Natural killer cell (primary cell): ENCODE measurements at regions not wholly inside any gene's neighbourhood (a gene's known extent, or its start where the extent isn't known, plus 50 kb on each side); places are given as distances from the start of the nearest gene placed in this dataset.

Source experiments
- ATAC-seq, 3 donors: fragments of 150-1000 bp in 2 of 3; fragments of 200-7000 bp in 1 of 3; cut with Tn5 transposase; 1 replicate in 1 of 3; 2 replicates in 2 of 3; pipeline ENCODE4 v1.10.0; 2021; ENCODE audit warnings: mild to moderate bottlenecking in 2 of 3, moderate library complexity in 2 of 3
- DNase-seq, 2 donors: peaks; one replicate each; pipeline versions ENCODE4 v3.0.0 to v3.0.0-alpha.2; 2013 to 2021; ENCODE audit warnings: mixed read lengths in 1 of 2
- H3K27ac ChIP-seq: one replicate; pipeline ENCODE4 v1.5.1; 2013; ENCODE audit warnings: mild to moderate bottlenecking, low read length
- H3K27me3 ChIP-seq: one replicate; pipeline ENCODE4 v1.6.1; 2013; ENCODE audit warnings: low read length; ENCODE audit not compliant: control insufficient read depth, insufficient read depth
- H3K36me3 ChIP-seq: one replicate; pipeline ENCODE4 v1.6.1; 2013; ENCODE audit warnings: low read length; ENCODE audit not compliant: control insufficient read depth, insufficient read depth
- H3K4me1 ChIP-seq: one replicate; pipeline ENCODE4 v1.6.1; 2013; ENCODE audit warnings: low read length; ENCODE audit not compliant: control insufficient read depth, insufficient read depth
- H3K4me3 ChIP-seq: one replicate; pipeline ENCODE4 v1.5.1; 2013; ENCODE audit warnings: low read length
- H3K9me3 ChIP-seq: one replicate; pipeline ENCODE4 v1.6.1; 2013; ENCODE audit warnings: low read length; ENCODE audit not compliant: control insufficient read depth, insufficient read depth
- H3K27ac Mint-ChIP-seq, 2 donors: one replicate each; pipeline ENCODE4 v1.8.0; 2022; ENCODE audit warnings: mild to moderate bottlenecking in 2 of 2, mixed read lengths in 2 of 2, moderate library complexity in 1 of 2
- H3K27me3 Mint-ChIP-seq, 2 donors: one replicate each; pipeline ENCODE4 v1.8.0; 2022; ENCODE audit warnings: low read depth in 2 of 2, mixed read lengths in 2 of 2
- H3K36me3 Mint-ChIP-seq: one replicate; pipeline ENCODE4 v1.8.0; 2022; ENCODE audit warnings: mixed read lengths
- H3K4me1 Mint-ChIP-seq, 2 donors: one replicate each; pipeline ENCODE4 v1.8.0; 2022; ENCODE audit warnings: mixed read lengths in 2 of 2
- H3K4me3 Mint-ChIP-seq: one replicate; pipeline ENCODE4 v1.8.0; 2022; ENCODE audit warnings: mild to moderate bottlenecking, moderate library complexity, mixed read lengths
- H3K9me3 Mint-ChIP-seq, 2 donors: one replicate each; pipeline ENCODE4 v1.8.0; 2022; ENCODE audit warnings: mixed read lengths in 2 of 2
- CTCF ChIP-seq: fragments of 200-600 bp; IDR thresholded peaks from one replicate; pipeline ENCODE4 v1.8.0; 2022; ENCODE audit warnings: antibody characterized with exemption
- WGBS: methylation state at CpG from one replicate; pipeline ENCODE4 v1.1.7; 2013; ENCODE audit warnings: missing lambda C conversion rate; ENCODE audit not compliant: insufficient coverage; 5-methylcytosine and 5-hydroxymethylcytosine counted together
- intact Hi-C: fragments of 100-400 bp; cut with micrococcal nuclease; formaldehyde crosslinking; loops from one replicate; pipeline ENCODE4 v1.14.2; 2022

- Mint-ChIP-seq H3K27ac (no peak overlapping the region), H3K36me3 (no peaks in the 10 kb centered on the region), H3K4me3 (no peak overlapping the region), H3K27me3 (no peaks in the 10 kb centered on the region), H3K4me1 (no peaks in the 10 kb centered on the region), H3K9me3 (peaks cover 19 to 32% of the 10 kb centered on the region in 2 donors)
- no peaks in the 10 kb centered on the region for H3K36me3 ChIP-seq
- intact Hi-C loops: no loop called here
- H3K4me1 ChIP-seq: no peaks in the 10 kb centered on the region
- ATAC-seq (no peak), DNase-seq (no peak)
- H3K4me3 ChIP-seq: no peak overlapping the region
- H3K27ac ChIP-seq: no peak overlapping the region
- no peak for TF ChIP-seq CTCF
- H3K27me3 ChIP-seq: no peaks in the 10 kb centered on the region
- H3K9me3 ChIP-seq: peaks cover 7% of the 10 kb centered on the region
- WGBS: 84% methylated on average over 2 of the region's 2 CpGs
Measured at GRCh38 chr2:163518762-163519161, 217.0 kb downstream of the FIGN start.

- H3K36me3 ChIP-seq: no peaks in the 10 kb centered on the region
- Mint-ChIP-seq H3K4me3 (no peak overlapping the region), H3K27me3 (no peaks in the 10 kb centered on the region), H3K9me3 (peaks cover 16 to 19% of the 10 kb centered on the region in 2 donors), H3K4me1 (no peaks in the 10 kb centered on the region), H3K27ac (no peak overlapping the region), H3K36me3 (no peaks in the 10 kb centered on the region)
- H3K27me3 ChIP-seq: no peaks in the 10 kb centered on the region
- H3K4me3 ChIP-seq: no peak overlapping the region
- no peak for DNase-seq
- H3K4me1 ChIP-seq: no peaks in the 10 kb centered on the region
- ATAC-seq: no peak
- H3K27ac ChIP-seq: no peak overlapping the region
- intact Hi-C loops: no loop called here
- TF ChIP-seq CTCF: no peak
- H3K9me3 ChIP-seq: peaks cover 7% of the 10 kb centered on the region
Measured at GRCh38 chr2:163515836-163516235, 220.0 kb downstream of the FIGN start.

- no peak for DNase-seq
- Mint-ChIP-seq H3K4me1 (no peaks in the 10 kb centered on the region), H3K27ac (no peak overlapping the region), H3K36me3 (peaks cover 7% of the 10 kb centered on the region), H3K4me3 (no peak overlapping the region), H3K27me3 (no peaks in the 10 kb centered on the region), H3K9me3 (peaks cover 10% of the 10 kb centered on the region in 2 donors)
- H3K27ac ChIP-seq: no peak overlapping the region
- H3K4me1 ChIP-seq: no peaks in the 10 kb centered on the region
- no peaks in the 10 kb centered on the region for H3K36me3 ChIP-seq
- H3K4me3 ChIP-seq: no peak overlapping the region
- no peak for TF ChIP-seq CTCF
- no peak for ATAC-seq
- WGBS: 93% methylated on average over 3 of the region's 3 CpGs
- H3K27me3 ChIP-seq: no peaks in the 10 kb centered on the region
- intact Hi-C loops: no loop called here
- H3K9me3 ChIP-seq: no peaks in the 10 kb centered on the region
Measured at GRCh38 chr2:163505281-163505680, 230.5 kb downstream of the FIGN start.

- Mint-ChIP-seq H3K9me3 (peaks cover 9 to 11% of the 10 kb centered on the region in 2 donors), H3K27ac (no peak overlapping the region), H3K36me3 (no peaks in the 10 kb centered on the region), H3K4me3 (no peak overlapping the region), H3K27me3 (no peaks in the 10 kb centered on the region), H3K4me1 (no peaks in the 10 kb centered on the region)
- ATAC-seq (no peak), DNase-seq (no peak)
- WGBS: 77% methylated on average over 11 of the region's 13 CpGs
- H3K36me3 ChIP-seq: no peaks in the 10 kb centered on the region
- H3K27ac ChIP-seq: no peak overlapping the region
- peaks cover 7% of the 10 kb centered on the region for H3K9me3 ChIP-seq
- TF ChIP-seq CTCF: no peak
- H3K4me1 ChIP-seq: no peaks in the 10 kb centered on the region
- intact Hi-C loops: no loop called here
- H3K4me3 ChIP-seq: no peak overlapping the region
- H3K27me3 ChIP-seq: no peaks in the 10 kb centered on the region
Measured at GRCh38 chr2:163493359-163494298, 242.2 kb downstream of the FIGN start.
